ENCODE measurements at regions not wholly inside any gene's neighbourhood (a gene's known extent, or its start where the extent isn't known, plus 50 kb on each side); places are given as distances from the start of the nearest gene placed in this dataset.

GRCh38 chr1:36583080-36583479 is 100.4 kb upstream of the CSF3R start:
- no peak for TF ChIP-seq REST (IDR thresholded peaks at IDR 0.05)
- no peak for TF ChIP-seq CTCF (IDR thresholded peaks at IDR 0.05; ENCODE audit: low read depth, low read length, missing input control)
- TF ChIP-seq EGR1 (IDR thresholded peaks at IDR 0.05; ENCODE audit: low read depth in 2 of 2), result no peak
- TF ChIP-seq TAF1 (conservative IDR thresholded peaks at IDR 0.05), result no peak
- TF ChIP-seq YY1 (IDR thresholded peaks at IDR 0.05), result no peak
- TF ChIP-seq MAX (IDR thresholded peaks at IDR 0.05), result no peak
- TF ChIP-seq JUND (IDR thresholded peaks at IDR 0.05), result no peak
- TF ChIP-seq ATF3 (IDR thresholded peaks at IDR 0.05), result no peak
- no peak for TF ChIP-seq SP1 (IDR thresholded peaks at IDR 0.05)
- no peak for TF ChIP-seq RXRA (IDR thresholded peaks at IDR 0.05)
- no peak for TF ChIP-seq RAD21 (IDR thresholded peaks at IDR 0.05)
- no peak for TF ChIP-seq ZBTB33 (IDR thresholded peaks at IDR 0.05)
- TF ChIP-seq FOXA1 (IDR thresholded peaks at IDR 0.05), result no peak
- TF ChIP-seq GABPA (IDR thresholded peaks at IDR 0.05 in 1 of 2, conservative IDR thresholded peaks at IDR 0.05 in 1 of 2), result no peak

Data from liver (tissue), 3 donors.